ENCODE measurements at regions not wholly inside any gene's neighbourhood (a gene's known extent, or its start where the extent isn't known, plus 50 kb on each side); places are given as distances from the start of the nearest gene placed in this dataset.

GRCh38 chr20:52532674-52533073, 341.1 kb upstream of the ZFP64 start:
- H3K4me3 ChIP-seq (ENCODE audit: low read depth in 2 of 2, low read length in 2 of 2): no peak overlapping the region
- H3K27me3 ChIP-seq (ENCODE audit: control insufficient read depth, insufficient read depth, low read length): no peaks in the 10 kb centered on the region; the same call in 1 of the 2 replicates
- no peak for ATAC-seq
- no peak for DNase-seq (ENCODE audit: low read depth, low spot score)
- intact Hi-C loops (cut with micrococcal nuclease; ENCODE audit: unreplicated experiment): no loop called here
- H3K4me1 ChIP-seq (ENCODE audit: control insufficient read depth, insufficient read depth, low read length): no peaks in the 10 kb centered on the region
- BruUV-seq (replicated peaks): no TSS peak
- ChIA-PET POLR2A (no interaction called here), CTCF (no interaction called here)
- in situ Hi-C loops (cut with HindIII; ENCODE audit: low pct_unique_long_range_greater_than_20kb, low sequenced_read_pairs): no loop called here
- H3K36me3 ChIP-seq (ENCODE audit: control insufficient read depth, insufficient read depth, low read length): no peaks in the 10 kb centered on the region
- H3K9me3 ChIP-seq (ENCODE audit: control insufficient read depth, insufficient read depth, low read depth, low read length): no peaks in the 10 kb centered on the region
- TF ChIP-seq CTCF (IDR thresholded peaks at IDR 0.05) (no peak), POLR2AphosphoS5 (IDR thresholded peaks at IDR 0.05; ENCODE audit: low read depth, low read length) (no peak), REST (IDR thresholded peaks at IDR 0.05; ENCODE audit: insufficient read depth in 1 of 2, low read depth in 2 of 2, low read length in 1 of 2) (no peak), TCF7L2 (IDR thresholded peaks at IDR 0.05; ENCODE audit: low read depth, low read length) (no peak), SIN3A (IDR thresholded peaks at IDR 0.05; ENCODE audit: borderline replicate concordance, insufficient read depth, low read depth, low read length) (no peak)
- H3K27ac ChIP-seq (ENCODE audit: low read length): no peak overlapping the region

- in situ Hi-C loops (cut with HindIII; ENCODE audit: low pct_unique_long_range_greater_than_20kb, low sequenced_read_pairs): no loop called here
- CTCF ChIA-PET: no interaction called here
- Histone ChIP-seq H3K4me3 (ENCODE audit: low read depth in 2 of 2, low read length in 2 of 2) (no peak overlapping the region), H3K27me3 (ENCODE audit: control insufficient read depth, insufficient read depth, low read length) (no peaks in the 10 kb centered on the region; the same call in 1 of the 2 replicates), H3K9me3 (ENCODE audit: control insufficient read depth, insufficient read depth, low read depth, low read length) (no peaks in the 10 kb centered on the region), H3K36me3 (ENCODE audit: control insufficient read depth, insufficient read depth, low read length) (no peaks in the 10 kb centered on the region), H3K27ac (ENCODE audit: low read length) (no peak overlapping the region), H3K4me1 (ENCODE audit: control insufficient read depth, insufficient read depth, low read length) (no peaks in the 10 kb centered on the region)
- no TSS peak for BruUV-seq (replicated peaks)
- POLR2A ChIA-PET: no interaction called here
- TF ChIP-seq CTCF (IDR thresholded peaks at IDR 0.05) (no peak), REST (IDR thresholded peaks at IDR 0.05; ENCODE audit: insufficient read depth in 1 of 2, low read depth in 2 of 2, low read length in 1 of 2) (no peak)
- ATAC-seq (no peak), DNase-seq (ENCODE audit: low read depth, low spot score) (no peak)
- intact Hi-C loops (cut with micrococcal nuclease; ENCODE audit: unreplicated experiment): no loop called here
Observed at GRCh38 chr20:52530571-52530970, 339.0 kb upstream of the ZFP64 start.
